HTR-8/SVneo (cell line): ENCODE measurements at regions not wholly inside any gene's neighbourhood (a gene's known extent, or its start where the extent isn't known, plus 50 kb on each side); places are given as distances from the start of the nearest gene placed in this dataset.

Experiments used
- DNase-seq: peaks from one replicate; pipeline ENCODE4 v3.0.0; 2011; ENCODE audit warnings: low spot score, mixed read lengths; ENCODE audit not compliant: insufficient read length
- FAIRE-seq: peaks from 2 replicates; lab custom pipeline; 2011; peaks lifted over from hg19 to GRCh38; lab: Jason Lieb, UNC

- no peak for DNase-seq
- no peak for FAIRE-seq
Measured at GRCh38 chr2:136251197-136251884, 133.4 kb upstream of the CXCR4 start.

GRCh38 chr2:136250131-136250530 lies 132.2 kb upstream of the CXCR4 start:
- FAIRE-seq (no peak), DNase-seq (no peak)

GRCh38 chr2:136248907-136249306 lies 131.0 kb upstream of the CXCR4 start:
- no peak for FAIRE-seq
- DNase-seq: no peak

GRCh38 chr2:136248242-136248641 lies 130.3 kb upstream of the CXCR4 start:
- DNase-seq: no peak
- no peak for FAIRE-seq

GRCh38 chr2:136247204-136247950 lies 129.4 kb upstream of the CXCR4 start:
- no peak for FAIRE-seq
- DNase-seq: no peak

DNA sequence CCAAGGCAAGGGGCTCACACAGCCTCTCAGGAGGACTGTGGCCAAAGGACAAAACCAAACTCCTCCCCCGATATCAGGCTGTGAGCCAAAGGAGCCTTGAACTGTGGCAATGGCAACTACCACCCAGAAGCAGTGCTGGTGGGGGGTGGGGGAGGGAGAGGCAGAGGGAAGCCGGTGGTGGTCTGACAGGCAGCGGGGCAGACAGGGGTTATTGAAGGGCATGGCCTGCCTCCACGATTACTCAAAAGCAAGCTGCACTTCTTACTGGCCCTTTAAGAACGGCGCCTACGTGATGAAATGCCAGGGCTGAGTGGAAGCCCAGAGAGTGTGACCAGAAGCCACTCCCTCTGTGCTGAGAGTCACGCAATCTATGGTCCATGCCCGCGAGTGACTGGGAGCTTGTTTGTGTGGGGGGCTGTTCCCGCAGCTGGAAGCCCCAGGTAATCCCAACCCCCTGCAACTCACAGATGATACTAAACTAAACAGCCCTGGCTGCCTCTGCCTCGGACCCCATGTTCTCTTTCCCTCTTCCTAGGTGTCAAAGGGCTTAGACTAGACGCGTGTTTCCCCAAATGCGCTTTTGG lies 128.2 kb upstream of the CXCR4 start:
- no peak for DNase-seq
- no peak for FAIRE-seq

DNA sequence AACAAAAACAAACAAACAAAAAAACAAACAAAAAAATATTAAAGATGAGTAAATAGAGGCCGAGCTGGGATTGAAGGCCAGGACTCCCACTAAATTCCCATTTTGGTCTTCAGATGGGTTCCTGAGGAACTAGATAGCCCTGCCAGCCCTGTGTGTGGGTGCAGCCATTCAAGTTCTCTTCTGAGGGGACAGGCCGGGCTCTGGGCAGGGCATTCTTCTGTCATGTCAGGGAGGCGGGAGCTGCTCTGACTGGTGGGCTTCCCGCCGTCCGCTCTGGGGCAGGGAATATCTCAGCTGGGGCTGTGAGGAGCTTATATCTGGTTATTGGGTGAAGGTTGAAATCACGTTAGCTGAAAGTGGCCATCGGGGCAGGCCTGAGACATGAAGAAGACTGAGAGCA lies 127.3 kb upstream of the CXCR4 start:
- no peak for FAIRE-seq
- no peak for DNase-seq

DNA sequence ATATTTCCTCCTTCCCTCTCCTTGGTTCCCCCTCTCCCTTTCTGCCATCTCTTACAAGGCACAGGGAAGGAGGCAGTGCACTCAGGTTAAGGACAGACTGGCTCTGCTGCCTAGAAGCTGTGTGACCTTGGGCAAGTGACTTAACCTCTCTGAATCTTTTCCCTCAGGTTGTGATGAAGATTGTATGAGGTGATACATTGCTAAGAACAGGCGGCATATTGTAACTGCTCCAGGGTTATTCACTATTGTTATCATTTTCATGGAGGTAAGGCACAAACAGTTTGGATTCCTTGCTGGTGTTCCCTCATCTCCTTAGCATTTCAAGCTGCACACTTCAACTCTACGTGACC lies 126.6 kb upstream of the CXCR4 start:
- FAIRE-seq (no peak), DNase-seq (no peak)

GRCh38 chr2:136243638-136244535 lies 125.9 kb upstream of the CXCR4 start:
- FAIRE-seq (no peak), DNase-seq (no peak)

DNA sequence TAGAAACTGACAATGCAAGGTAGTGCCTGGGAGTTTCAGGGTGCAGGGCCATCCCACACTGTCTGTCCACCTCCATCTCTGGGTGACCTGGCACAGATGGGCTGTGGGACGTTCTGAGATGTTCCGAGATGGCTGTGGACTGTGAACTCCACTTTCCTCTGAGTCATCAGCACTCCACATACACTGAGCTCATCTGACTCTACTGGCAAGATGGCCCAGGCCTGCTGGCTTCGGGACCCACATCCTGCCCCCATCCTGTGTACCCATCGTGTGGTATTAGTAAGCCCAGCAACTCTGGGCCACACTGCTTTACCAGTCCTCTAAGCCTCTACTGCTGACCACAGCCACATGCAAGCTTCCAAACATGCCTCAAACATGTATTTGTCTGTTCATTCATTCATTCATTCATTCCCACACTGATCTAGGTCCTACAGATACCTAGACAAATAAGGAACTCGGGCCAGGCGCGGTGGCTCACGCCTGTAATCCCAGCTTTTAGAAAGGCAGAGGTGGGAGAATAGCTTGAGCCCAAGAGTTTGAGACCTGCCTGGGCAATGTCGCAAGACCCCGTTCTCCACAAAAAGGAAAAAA lies 124.8 kb upstream of the CXCR4 start:
- DNase-seq (no peak), FAIRE-seq (no peak)

- no peak for FAIRE-seq
Measured at GRCh38 chr2:136242100-136242499, 124.2 kb upstream of the CXCR4 start.

DNA sequence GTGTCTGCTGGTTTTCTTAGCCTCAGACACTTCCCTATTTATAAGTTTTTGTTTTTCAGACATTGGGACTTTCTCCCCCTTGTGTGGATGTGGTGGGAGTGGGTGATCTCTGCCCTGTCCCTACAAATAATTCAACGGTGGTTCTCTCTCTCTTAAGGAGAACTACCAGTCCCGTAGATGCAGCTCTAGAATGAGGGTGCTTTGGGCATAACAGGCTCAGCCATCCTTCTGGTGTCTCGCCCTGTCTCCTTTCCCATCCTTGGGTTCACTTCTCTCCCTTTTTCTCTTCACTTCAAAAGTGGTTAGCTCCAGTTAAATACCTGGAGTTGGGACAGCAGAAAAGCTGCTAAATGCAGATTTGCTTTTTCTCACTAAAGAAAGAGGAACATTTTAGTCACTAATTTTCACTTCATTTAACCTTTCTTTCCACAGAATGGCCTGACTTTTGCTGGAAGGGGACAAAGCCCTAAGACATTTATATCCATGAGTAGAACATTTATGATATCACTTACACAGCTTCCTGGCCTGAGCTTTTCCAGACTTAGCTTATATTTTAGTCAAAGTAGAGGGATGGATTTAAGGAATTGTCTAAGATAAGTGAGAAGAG lies 121.2 kb upstream of the CXCR4 start:
- no peak for DNase-seq
- FAIRE-seq: no peak

More at GRCh38 chr2:136242100-136242499, 124.2 kb upstream of the CXCR4 start:
- DNase-seq: no peak

DNA sequence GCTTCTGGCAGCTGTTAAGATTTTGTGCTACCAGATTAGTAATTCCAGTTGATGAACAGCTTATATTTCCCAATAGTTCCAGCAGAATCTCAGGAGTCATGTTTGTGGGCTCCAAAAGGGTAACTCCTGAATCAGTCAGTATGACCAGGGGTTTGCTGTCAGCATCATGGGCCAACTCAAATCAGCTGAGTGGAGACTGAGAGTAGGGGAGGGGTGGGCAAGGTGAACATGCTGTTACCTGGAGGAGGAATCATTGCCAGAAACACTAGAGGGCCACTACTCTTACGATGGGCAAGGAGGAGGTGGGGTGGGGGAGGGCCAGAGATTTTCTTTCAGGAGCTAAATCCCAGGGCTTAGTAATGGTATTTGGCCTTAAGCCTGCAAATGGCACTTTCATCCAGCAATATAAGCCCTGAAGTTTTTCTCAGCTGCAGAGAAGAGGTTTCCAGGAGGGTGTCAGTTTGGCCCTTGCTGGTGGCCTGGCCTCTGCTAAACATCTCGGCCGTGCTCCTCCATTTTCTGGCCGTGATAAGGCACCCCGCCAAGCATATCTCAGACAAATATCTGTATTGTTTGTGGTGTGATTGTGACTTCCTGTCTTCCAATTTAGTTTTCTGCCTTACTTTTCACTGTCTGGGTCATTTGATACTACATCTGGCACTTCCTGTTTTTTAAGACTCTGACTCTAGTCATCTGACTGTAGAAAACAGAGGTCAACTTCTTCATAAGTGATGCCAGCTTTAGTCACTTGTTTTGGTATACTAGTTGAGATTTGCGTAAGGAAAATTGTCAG lies 120.5 kb upstream of the CXCR4 start:
- DNase-seq (peak; percentile 28), FAIRE-seq (no peak)

DNA sequence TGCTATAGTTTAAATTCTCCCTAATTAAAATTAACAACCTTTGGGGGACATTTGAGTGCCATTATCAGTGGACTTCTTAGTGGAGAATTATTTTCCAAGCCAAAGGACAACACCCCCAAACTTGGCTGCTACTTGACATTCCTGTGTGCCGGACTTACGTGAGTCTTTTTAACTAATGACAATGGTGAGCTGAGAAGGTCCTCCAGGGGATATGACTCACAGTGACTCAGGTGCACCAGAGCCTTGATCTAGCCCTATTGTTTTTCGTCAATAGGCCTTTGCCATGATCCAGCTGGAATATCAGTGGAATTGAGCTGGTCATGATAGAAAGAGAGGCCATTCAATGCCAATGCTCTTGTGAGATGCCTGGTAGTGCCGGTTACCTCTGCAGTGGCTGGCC lies 118.1 kb upstream of the CXCR4 start:
- no peak for FAIRE-seq
- peak; percentile 24 for DNase-seq

DNA sequence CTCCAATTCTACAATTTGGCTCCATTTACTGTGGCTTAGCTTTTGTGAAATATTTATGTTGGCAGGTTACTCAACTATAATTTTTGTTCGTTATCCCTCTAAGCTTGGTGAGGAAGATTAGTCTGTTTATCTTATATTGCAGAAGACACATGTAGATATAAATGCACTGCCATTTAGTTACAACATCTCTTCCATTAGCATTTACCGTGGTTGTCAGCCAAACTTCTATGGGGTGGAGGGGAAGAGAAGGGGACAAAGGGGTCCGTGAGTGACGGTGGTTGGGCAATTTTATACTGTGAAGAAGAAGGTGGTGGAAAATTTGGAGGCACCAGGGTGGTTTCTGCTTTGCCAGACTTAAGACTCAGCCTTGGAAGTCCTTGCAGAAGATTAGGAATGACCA lies 117.6 kb upstream of the CXCR4 start:
- no peak for FAIRE-seq
- no peak for DNase-seq

DNA sequence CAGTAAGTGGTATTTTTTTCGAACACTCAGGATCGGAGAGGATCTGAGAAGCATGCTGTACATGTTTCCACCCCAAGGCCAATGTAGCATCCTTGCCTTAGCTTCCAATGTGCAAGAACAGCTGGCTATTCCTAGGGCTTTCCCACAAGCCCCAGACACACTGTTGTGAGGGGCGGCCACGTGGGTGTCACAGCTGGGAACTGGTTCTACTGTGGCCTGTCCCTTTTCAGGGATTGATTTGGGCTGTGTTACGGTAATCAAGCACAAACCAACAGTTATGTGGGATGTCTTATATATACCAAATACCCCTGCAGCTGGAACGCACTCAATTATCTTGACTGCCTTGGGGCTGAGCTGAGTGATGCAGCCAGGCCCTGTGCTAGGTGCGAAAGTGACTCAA lies 116.3 kb upstream of the CXCR4 start:
- FAIRE-seq (no peak), DNase-seq (no peak)

DNA sequence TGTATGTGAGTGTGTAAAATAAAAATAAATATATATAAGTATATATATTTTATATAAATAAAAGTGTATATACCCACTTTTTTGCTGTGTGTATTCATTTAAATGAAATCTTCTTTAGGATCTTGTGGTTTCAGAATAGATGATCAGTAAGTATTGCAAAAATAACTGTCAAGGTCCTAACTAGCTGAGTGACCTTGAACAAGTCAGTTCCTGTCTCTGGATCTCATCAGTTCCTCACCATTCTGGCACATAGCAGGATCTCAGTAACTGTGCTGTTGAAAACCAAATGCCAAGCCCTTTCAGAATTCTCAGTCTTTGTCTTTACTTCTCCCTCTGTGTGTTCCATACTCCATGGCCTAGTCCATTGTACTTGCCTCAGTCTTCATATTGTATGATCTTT lies 115.3 kb upstream of the CXCR4 start:
- FAIRE-seq (no peak), DNase-seq (no peak)

DNA sequence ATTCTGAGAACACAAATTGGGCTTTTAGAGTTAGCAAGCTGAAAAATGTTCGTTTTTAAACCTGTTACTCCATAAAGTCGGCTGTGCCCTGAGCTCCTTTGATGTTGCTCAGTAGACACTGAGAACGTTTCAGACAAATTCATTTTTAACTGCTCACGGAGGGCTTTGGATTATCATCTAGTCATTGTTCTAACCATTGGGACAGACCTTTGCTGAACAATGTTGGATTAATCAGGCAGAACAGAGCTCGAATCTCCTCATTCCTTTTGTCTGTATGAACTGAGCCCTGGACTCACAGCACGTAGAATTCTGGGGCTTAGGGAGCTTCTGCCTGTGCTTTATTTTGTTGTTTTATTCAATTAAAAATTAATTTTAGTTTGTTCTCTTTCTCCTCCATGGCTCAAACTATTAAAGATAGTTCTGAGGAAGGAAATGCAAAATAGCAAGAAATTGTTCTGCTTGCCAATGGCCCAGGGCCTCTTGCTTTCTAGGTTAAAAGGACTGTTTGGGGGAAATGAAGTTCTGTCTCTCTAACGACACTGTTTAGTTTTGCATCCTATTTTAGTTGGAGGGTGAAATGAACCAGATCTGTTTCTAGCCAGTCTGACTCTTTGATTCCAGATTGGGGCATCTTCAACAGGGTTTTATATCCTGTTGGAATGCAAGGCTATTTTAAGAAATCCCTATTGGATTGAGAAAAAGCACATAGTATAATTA lies 114.7 kb upstream of the CXCR4 start:
- no peak for DNase-seq
- FAIRE-seq: no peak
